Loucy (cell line): ENCODE measurements at regions not wholly inside any gene's neighbourhood (a gene's known extent, or its start where the extent isn't known, plus 50 kb on each side); places are given as distances from the start of the nearest gene placed in this dataset.

Experiments
- H2AFZ ChIP-seq: fragments of 200-600 bp; sonication (generic); 2 replicates; pipeline ENCODE4 v1.6.0; 2016; ENCODE audit warnings: antibody characterized with exemption, mild to moderate bottlenecking, low read length, moderate library complexity
- H3F3A ChIP-seq: fragments of 200-600 bp; 2 replicates; pipeline ENCODE4 v1.6.0; 2016; ENCODE audit warnings: antibody characterized with exemption, low read depth, mild to moderate bottlenecking
- H3K27me3 ChIP-seq: fragments of 200-600 bp; sonication (generic); 2 replicates; pipeline ENCODE4 v1.6.1; 2014; ENCODE audit warnings: low read length, mild to moderate bottlenecking; ENCODE audit not compliant: insufficient read depth, poor library complexity, severe bottlenecking
- H3K36me3 ChIP-seq: fragments of 200-600 bp; sonication (generic); 2 replicates; pipeline ENCODE4 v1.6.1; 2016; ENCODE audit warnings: low read length; ENCODE audit not compliant: insufficient read depth
- H3K4me1 ChIP-seq: fragments of 200-600 bp; sonication (generic); 2 replicates; pipeline ENCODE4 v1.5.1; 2014; ENCODE audit warnings: low read length, mild to moderate bottlenecking; ENCODE audit not compliant: insufficient read depth, poor library complexity, severe bottlenecking
- H3K4me2 ChIP-seq: fragments of 200-600 bp; sonication (generic); 2 replicates; pipeline ENCODE4 v1.6.0; 2014; ENCODE audit warnings: antibody characterized with exemption, low read length, low read depth, mild to moderate bottlenecking; ENCODE audit not compliant: poor library complexity, severe bottlenecking
- H3K4me3 ChIP-seq: fragments of 200-600 bp; sonication (generic); 2 replicates; pipeline ENCODE4 v1.5.1; 2014; ENCODE audit warnings: low read length, mild to moderate bottlenecking, mixed read lengths; ENCODE audit not compliant: poor library complexity, severe bottlenecking
- H3K79me2 ChIP-seq: fragments of 200-600 bp; sonication (generic); 2 replicates; pipeline ENCODE4 v1.6.1; 2014; ENCODE audit warnings: low read length; ENCODE audit not compliant: insufficient read depth
- H3K9ac ChIP-seq: fragments of 200-600 bp; sonication (generic); 2 replicates; pipeline ENCODE4 v1.6.0; 2014; ENCODE audit warnings: mild to moderate bottlenecking, low read depth, low read length, moderate library complexity; ENCODE audit not compliant: poor library complexity, severe bottlenecking
- H3K9me2 ChIP-seq: fragments of 200-600 bp; sonication (generic); replicated peaks from 2 replicates; pipeline ENCODE4 v1.6.1; 2016; ENCODE audit warnings: low read depth, low read length, mixed read lengths
- H3K9me3 ChIP-seq: fragments of 200-600 bp; sonication (generic); 2 replicates; pipeline ENCODE4 v1.6.1; 2014; ENCODE audit warnings: mild to moderate bottlenecking, antibody characterized with exemption, low read length, low read depth; ENCODE audit not compliant: insufficient read depth
- H4K20me1 ChIP-seq: fragments of 200-600 bp; sonication (generic); 2 replicates; pipeline ENCODE4 v1.6.0; 2014; ENCODE audit warnings: antibody characterized with exemption, low read length, mild to moderate bottlenecking; ENCODE audit not compliant: insufficient read depth, poor library complexity, severe bottlenecking
- CTCF ChIP-seq: fragments of 200-600 bp; sonication (generic); conservative IDR thresholded peaks from 2 replicates; pipeline ENCODE4 v1.5.1; 2014; ENCODE audit warnings: mild to moderate bottlenecking, antibody characterized with exemption, low read length
- EZH2phosphoT487 ChIP-seq: fragments of 200-600 bp; IDR thresholded peaks from 2 replicates; pipeline ENCODE4 v1.6.1; 2018; ENCODE audit warnings: antibody characterized with exemption, mild to moderate bottlenecking, moderate library complexity, borderline replicate concordance

- TF ChIP-seq EZH2phosphoT487: no peak
- TF ChIP-seq CTCF: no peak
- no peaks in the 10 kb centered on the region for H4K20me1 ChIP-seq
- H3K4me1 ChIP-seq: no peaks in the 10 kb centered on the region
- no peaks in the 10 kb centered on the region for H3F3A ChIP-seq
- no peaks in the 10 kb centered on the region for H3K36me3 ChIP-seq
- H3K79me2 ChIP-seq: no peaks in the 10 kb centered on the region
- H3K27me3 ChIP-seq: no peaks in the 10 kb centered on the region
- H3K4me3 ChIP-seq: no peak overlapping the region
- H3K9me3 ChIP-seq: no peaks in the 10 kb centered on the region
- no peaks in the 10 kb centered on the region for H3K9me2 ChIP-seq
- no peak overlapping the region for H3K4me2 ChIP-seq
- no peak overlapping the region for H2AFZ ChIP-seq
- no peak overlapping the region for H3K9ac ChIP-seq
These were observed 273.6 kb downstream of the SRBD1 start for GRCh38 chr2:45337481-45337880.

GRCh38 chr2:45334205-45334604 is 276.9 kb downstream of the SRBD1 start:
- H2AFZ ChIP-seq: no peak overlapping the region
- H3F3A ChIP-seq: no peaks in the 10 kb centered on the region
- no peaks in the 10 kb centered on the region for H4K20me1 ChIP-seq
- no peak overlapping the region for H3K4me2 ChIP-seq
- no peak overlapping the region for H3K9ac ChIP-seq
- H3K9me3 ChIP-seq: no peaks in the 10 kb centered on the region
- H3K27me3 ChIP-seq: no peaks in the 10 kb centered on the region
- no peak overlapping the region for H3K4me3 ChIP-seq
- peaks cover 8% of the 10 kb centered on the region for H3K4me1 ChIP-seq
- TF ChIP-seq EZH2phosphoT487: no peak
- no peak for TF ChIP-seq CTCF
- no peaks in the 10 kb centered on the region for H3K9me2 ChIP-seq
- no peaks in the 10 kb centered on the region for H3K79me2 ChIP-seq
- no peaks in the 10 kb centered on the region for H3K36me3 ChIP-seq

DNA sequence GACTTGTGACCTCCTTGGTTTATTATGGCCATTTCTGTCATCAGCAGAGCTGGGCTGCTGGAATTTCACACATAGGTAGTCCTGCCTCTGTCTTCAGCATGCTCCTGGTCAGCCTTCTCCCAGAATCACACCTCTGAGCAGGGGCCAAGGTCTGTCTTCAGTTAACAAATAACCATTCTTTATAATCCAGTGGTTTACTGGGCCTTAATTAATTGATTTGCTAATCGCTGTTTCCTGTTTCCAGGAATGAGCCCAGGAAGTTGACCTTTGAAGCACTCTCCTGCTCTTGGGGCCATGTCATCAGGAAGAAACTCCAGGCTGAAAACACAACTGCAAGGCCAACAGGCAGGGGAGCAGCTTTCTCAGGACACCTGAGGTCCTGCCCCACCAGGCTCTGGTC is 278.5 kb downstream of the SRBD1 start:
- Histone ChIP-seq H3K4me1 (peaks cover 8% of the 10 kb centered on the region), H3K9me2 (no peaks in the 10 kb centered on the region), H3K4me3 (no peak overlapping the region), H3K9me3 (no peaks in the 10 kb centered on the region), H2AFZ (no peak overlapping the region), H3K79me2 (no peaks in the 10 kb centered on the region), H3K27me3 (no peaks in the 10 kb centered on the region), H3K36me3 (no peaks in the 10 kb centered on the region), H3K4me2 (no peak overlapping the region), H4K20me1 (no peaks in the 10 kb centered on the region), H3F3A (no peaks in the 10 kb centered on the region), H3K9ac (no peak overlapping the region)
- TF ChIP-seq EZH2phosphoT487: no peak
- no peak for TF ChIP-seq CTCF
